Keratinocyte (primary cell): ENCODE measurements at regions not wholly inside any gene's neighbourhood (a gene's known extent, or its start where the extent isn't known, plus 50 kb on each side); places are given as distances from the start of the nearest gene placed in this dataset.

Source experiments
- DNase-seq: peaks from one replicate; pipeline ENCODE4 v3.0.0-alpha.2; 2011; ENCODE audit warnings: low read depth, missing footprints, low spot score
- FAIRE-seq: peaks from 2 replicates; lab custom pipeline; 2011; peaks lifted over from hg19 to GRCh38; lab: Jason Lieb, UNC
- H2AFZ ChIP-seq: 2 replicates; pipeline ENCODE4 v1.6.0; 2012; ENCODE audit warnings: low read length, control low read depth, inconsistent platforms; ENCODE audit not compliant: control insufficient read depth
- H3K27ac ChIP-seq: 2 replicates; pipeline ENCODE4 v1.5.1; 2011; ENCODE audit warnings: low read length; ENCODE audit not compliant: control insufficient read depth, insufficient read depth
- H3K27me3 ChIP-seq: 3 replicates; pipeline ENCODE4 v1.6.0; 2011; ENCODE audit warnings: low read length; ENCODE audit not compliant: control insufficient read depth, insufficient read depth; ENCODE audit errors: extremely low read depth
- H3K36me3 ChIP-seq, 2 experiments: 2 replicates in 1 of 2; 3 replicates in 1 of 2; pipeline ENCODE4 v1.5.1; 2011; ENCODE audit warnings: low read length in 2 of 2, mild to moderate bottlenecking in 1 of 2; ENCODE audit not compliant: control insufficient read depth in 2 of 2, insufficient read depth in 2 of 2; ENCODE audit errors: extremely low read depth in 1 of 2
- H3K4me1 ChIP-seq: 3 replicates; pipeline ENCODE4 v1.5.1; 2011; ENCODE audit warnings: low read length; ENCODE audit not compliant: control insufficient read depth, insufficient read depth; ENCODE audit errors: extremely low read depth
- H3K4me2 ChIP-seq: 3 replicates; pipeline ENCODE4 v1.6.0; 2011; ENCODE audit warnings: low read depth, low read length; ENCODE audit not compliant: control insufficient read depth, insufficient read depth; ENCODE audit errors: extremely low read depth
- H3K4me3 ChIP-seq, 3 experiments: fragments of 200-600 bp in 1 of 3; sonication (generic) in 1 of 3; 2 replicates in 2 of 3; 3 replicates in 1 of 3; pipeline ENCODE4 v1.5.1; 2011 to 2016; ENCODE audit warnings: low read length in 3 of 3, mild to moderate bottlenecking in 3 of 3, control low read depth in 2 of 3, inconsistent platforms in 1 of 3, low read depth in 1 of 3, mixed read lengths in 1 of 3, mixed run types in 1 of 3, moderate library complexity in 1 of 3; ENCODE audit not compliant: control insufficient read depth in 2 of 3, insufficient read depth in 2 of 3; ENCODE audit errors: extremely low read depth in 1 of 3
- H3K79me2 ChIP-seq: 2 replicates; pipeline ENCODE4 v1.6.0; 2012; ENCODE audit warnings: low read length; ENCODE audit not compliant: control insufficient read depth, insufficient read depth
- H3K9ac ChIP-seq: 3 replicates; pipeline ENCODE4 v1.6.0; 2011; ENCODE audit warnings: low read length; ENCODE audit not compliant: control insufficient read depth, insufficient read depth; ENCODE audit errors: extremely low read depth
- H3K9me1 ChIP-seq: 3 replicates; pipeline ENCODE4 v1.6.0; 2011; ENCODE audit warnings: low read length; ENCODE audit not compliant: control insufficient read depth, insufficient read depth; ENCODE audit errors: extremely low read depth
- H3K9me3 ChIP-seq: 2 replicates; pipeline ENCODE4 v1.5.1; 2012; ENCODE audit warnings: low read depth, low read length; ENCODE audit not compliant: control insufficient read depth
- H4K20me1 ChIP-seq: 3 replicates; pipeline ENCODE4 v1.6.0; 2011; ENCODE audit warnings: low read length; ENCODE audit not compliant: control insufficient read depth, insufficient read depth; ENCODE audit errors: extremely low read depth
- EZH2 ChIP-seq: IDR thresholded peaks from one replicate; pipeline ENCODE4 v1.6.1; 2012; ENCODE audit warnings: inconsistent platforms, mild to moderate bottlenecking, low read length, moderate library complexity
- dilution Hi-C: fragments of 300-500 bp; cut with MboI; formaldehyde crosslinking; loops from one replicate; pipeline ENCODE4 v1.7.0; 2020; ENCODE audit warnings: low sequenced_read_pairs; ENCODE audit not compliant: extremely low pct_ligation_motif_present
- TF ChIP-seq, protein P1 (sequence below), 3 experiments: IDR thresholded peaks in 1 of 3; conservative IDR thresholded peaks in 1 of 3; optimal IDR thresholded peaks in 1 of 3; 2 replicates in 2 of 3; 3 replicates in 1 of 3; pipeline versions ENCODE3 to v1.5.1; 2011; ENCODE audit warnings: low read length in 3 of 3, mild to moderate bottlenecking in 3 of 3, moderate library complexity in 2 of 3, control low read depth in 1 of 3, inconsistent platforms in 1 of 3; ENCODE audit not compliant: insufficient read depth in 2 of 3; ENCODE audit errors: extremely low read depth in 1 of 3

DNA sequence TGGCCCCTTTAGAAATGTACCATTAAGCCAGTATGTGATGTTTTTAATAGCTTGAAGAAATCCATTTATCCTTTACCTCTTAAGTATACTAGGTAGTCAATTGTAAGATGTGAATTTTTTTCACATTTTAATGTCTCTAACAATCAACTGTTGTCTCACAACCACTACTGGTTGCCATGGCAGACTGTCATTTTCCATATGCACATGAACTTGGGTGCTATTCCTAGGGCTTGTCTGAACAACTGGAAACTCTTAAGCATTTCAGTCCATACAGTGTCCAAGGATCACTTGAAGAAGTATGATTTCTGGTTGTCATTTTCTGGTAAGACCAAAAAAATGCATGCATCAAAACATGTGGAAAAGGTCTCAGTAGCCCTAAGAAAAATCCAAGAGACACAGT lies 315.1 kb downstream of the HHIPL2 start:
- Histone ChIP-seq H3K27me3 (no peaks in the 10 kb centered on the region), H3K9me1 (no peaks in the 10 kb centered on the region), H3K4me2 (no peak overlapping the region), H3K9ac (no peak overlapping the region), H3K27ac (no peak overlapping the region), H3K36me3 (no peaks in the 10 kb centered on the region), H3K4me3 (no peak overlapping the region), H2AFZ (no peak overlapping the region), H3K79me2 (no peaks in the 10 kb centered on the region), H3K4me1 (no peaks in the 10 kb centered on the region), H4K20me1 (no peaks in the 10 kb centered on the region), H3K9me3 (no peaks in the 10 kb centered on the region)
- no peak for DNase-seq
- FAIRE-seq, result no peak
- TF ChIP-seq, protein P1, sequence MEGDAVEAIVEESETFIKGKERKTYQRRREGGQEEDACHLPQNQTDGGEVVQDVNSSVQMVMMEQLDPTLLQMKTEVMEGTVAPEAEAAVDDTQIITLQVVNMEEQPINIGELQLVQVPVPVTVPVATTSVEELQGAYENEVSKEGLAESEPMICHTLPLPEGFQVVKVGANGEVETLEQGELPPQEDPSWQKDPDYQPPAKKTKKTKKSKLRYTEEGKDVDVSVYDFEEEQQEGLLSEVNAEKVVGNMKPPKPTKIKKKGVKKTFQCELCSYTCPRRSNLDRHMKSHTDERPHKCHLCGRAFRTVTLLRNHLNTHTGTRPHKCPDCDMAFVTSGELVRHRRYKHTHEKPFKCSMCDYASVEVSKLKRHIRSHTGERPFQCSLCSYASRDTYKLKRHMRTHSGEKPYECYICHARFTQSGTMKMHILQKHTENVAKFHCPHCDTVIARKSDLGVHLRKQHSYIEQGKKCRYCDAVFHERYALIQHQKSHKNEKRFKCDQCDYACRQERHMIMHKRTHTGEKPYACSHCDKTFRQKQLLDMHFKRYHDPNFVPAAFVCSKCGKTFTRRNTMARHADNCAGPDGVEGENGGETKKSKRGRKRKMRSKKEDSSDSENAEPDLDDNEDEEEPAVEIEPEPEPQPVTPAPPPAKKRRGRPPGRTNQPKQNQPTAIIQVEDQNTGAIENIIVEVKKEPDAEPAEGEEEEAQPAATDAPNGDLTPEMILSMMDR (optimal IDR thresholded peaks at IDR 0.05 in 1 of 3, IDR thresholded peaks at IDR 0.05 in 1 of 3, conservative IDR thresholded peaks at IDR 0.05 in 1 of 3; ENCODE audit: extremely low read depth in 1 of 3, insufficient read depth in 2 of 3, low read length in 3 of 3), result no peak
- no peak for TF ChIP-seq EZH2
- dilution Hi-C loops, result no loop called here

DNA sequence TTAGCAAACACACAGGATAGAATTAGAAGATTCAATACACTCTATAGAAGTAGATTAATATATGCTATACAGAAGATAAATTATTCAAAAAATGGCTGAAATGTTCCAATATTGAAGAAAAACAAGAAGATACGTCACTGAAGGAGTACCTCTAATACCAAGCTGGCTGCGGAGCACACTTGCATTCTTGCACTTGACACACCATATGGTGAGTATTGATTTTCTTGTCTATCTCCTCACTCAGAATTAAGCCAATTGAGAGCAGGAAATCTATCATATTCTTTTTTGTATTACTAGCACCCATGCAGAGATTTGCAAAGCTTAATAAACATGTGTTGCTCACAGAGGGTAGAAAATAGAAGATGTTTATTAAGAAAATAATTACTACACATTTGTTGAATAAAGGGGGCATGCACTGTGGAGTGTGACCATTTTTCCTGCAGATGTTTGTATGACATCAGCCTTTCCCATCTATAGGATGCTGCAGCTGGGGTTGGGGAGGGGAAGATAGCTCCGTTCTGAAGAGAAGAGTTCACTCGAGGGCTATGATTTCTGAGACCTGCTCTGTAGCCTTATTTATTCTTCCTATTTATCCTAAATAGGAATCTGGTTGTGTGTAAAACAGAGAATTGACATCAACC lies 318.1 kb downstream of the HHIPL2 start:
- dilution Hi-C loops, result no loop called here
- Histone ChIP-seq H4K20me1 (no peaks in the 10 kb centered on the region), H3K9me1 (no peaks in the 10 kb centered on the region), H3K4me2 (no peak overlapping the region), H3K27me3 (no peaks in the 10 kb centered on the region), H3K36me3 (no peaks in the 10 kb centered on the region), H3K9me3 (no peaks in the 10 kb centered on the region), H3K4me1 (peaks cover 8% of the 10 kb centered on the region), H3K79me2 (no peaks in the 10 kb centered on the region), H2AFZ (no peak overlapping the region), H3K4me3 (no peak overlapping the region), H3K27ac (no peak overlapping the region), H3K9ac (no peak overlapping the region)
- FAIRE-seq (no peak), DNase-seq (no peak)
- TF ChIP-seq, protein P1 (optimal IDR thresholded peaks at IDR 0.05 in 1 of 3, IDR thresholded peaks at IDR 0.05 in 1 of 3, conservative IDR thresholded peaks at IDR 0.05 in 1 of 3; ENCODE audit: extremely low read depth in 1 of 3, insufficient read depth in 2 of 3, low read length in 3 of 3), result no peak
- no peak for TF ChIP-seq EZH2
